IPS DF 19.7 (cell line): ENCODE measurements at regions not wholly inside any gene's neighbourhood (a gene's known extent, or its start where the extent isn't known, plus 50 kb on each side); places are given as distances from the start of the nearest gene placed in this dataset.
"Not testable (repeated sequence)": the region's sequence is repeated elsewhere in the genome, so short reads cannot be mapped to it uniquely, and the experiment has no call there.

Experiments
- DNase-seq: peaks from one replicate; pipeline ENCODE4 v3.0.0-alpha.2; 2013; ENCODE audit warnings: low read depth, low spot score

DNA sequence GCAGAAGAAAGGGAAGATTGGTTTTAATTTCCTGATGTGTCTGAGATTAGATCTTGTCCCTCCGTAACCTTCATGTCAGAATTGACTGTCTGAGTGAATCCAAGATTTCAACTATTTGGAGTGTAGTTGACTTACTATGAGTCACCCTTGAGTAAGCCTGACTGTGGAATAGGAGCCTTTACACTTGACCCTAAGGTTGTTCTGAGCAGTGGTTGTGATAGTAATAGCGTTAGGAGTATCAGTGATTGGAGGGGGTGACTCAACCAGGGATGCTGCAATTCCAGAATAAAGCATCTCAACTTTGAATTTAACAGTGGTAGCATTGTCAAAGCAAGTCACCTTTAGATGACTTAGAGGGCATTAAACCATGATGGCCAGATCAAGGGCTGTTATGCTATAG is 979.5 kb upstream of the FAM98A start:
- no peak for DNase-seq

DNA sequence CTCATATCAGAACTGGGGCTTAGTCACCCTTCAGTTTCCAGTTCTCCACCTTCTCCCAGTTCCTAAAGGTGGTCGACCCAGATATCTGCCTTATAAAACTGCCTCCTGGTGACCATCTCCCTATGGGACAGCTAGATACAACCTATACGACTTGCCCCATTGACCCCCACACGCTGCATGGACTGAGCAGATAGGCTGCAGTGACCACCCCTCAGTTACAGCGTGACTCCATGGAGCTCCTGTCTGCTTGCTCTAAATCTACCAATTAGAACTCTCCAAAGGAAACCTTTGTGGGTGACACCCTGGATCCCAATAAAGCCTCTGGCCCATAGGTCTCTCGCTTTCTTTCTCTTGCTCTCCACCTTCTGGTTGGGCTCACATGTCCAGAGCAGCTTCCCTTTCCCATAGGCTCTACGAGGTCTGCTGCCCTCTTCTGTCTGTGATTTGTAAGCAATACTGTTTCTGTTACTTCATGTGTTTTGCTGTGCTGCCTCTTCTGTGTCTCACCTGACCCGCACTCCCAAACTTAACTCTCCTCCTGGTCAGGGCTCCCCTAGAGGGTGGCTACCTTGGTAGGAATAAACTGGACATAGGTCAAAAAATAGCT is 971.3 kb upstream of the FAM98A start:
- DNase-seq: peak; percentile 35

DNA sequence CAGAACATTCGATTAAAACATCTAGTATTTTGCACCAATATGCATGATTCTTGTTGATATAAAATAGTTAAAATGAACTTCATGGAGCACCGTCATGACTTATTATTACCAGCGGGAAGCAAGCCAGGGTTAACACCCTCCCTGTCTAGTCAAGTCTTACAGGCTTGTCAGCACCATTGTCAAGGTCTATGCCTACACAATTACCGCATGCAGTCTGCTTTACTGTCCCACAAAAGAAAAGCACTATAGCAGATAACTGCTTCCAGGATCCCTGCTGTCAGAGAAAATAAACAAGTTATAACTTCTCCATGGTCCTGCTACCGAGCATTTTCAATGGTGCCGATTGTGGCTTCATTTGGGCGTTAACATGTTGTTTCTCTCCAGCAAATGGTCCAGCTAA is 968.0 kb upstream of the FAM98A start:
- no peak for DNase-seq

DNA sequence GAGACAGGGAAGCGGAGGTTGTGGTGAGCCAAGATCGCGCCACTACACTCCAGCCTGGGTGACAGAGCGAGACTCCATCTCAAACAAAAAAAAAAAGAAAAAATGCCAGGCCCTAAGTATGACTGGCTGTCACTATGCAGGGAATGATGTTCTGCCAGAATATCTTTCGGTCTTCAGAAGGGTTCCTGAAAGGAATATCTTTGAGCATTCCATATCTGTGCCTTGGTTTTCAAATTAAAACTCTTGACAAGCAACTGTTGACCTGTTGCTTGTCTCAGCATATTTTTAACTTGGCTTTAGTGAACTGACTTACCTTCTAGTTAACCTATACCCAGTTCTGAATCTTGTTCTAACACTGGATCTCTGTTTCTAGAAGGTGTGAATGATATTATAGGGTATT is 953.2 kb upstream of the FAM98A start:
- no peak for DNase-seq

DNA sequence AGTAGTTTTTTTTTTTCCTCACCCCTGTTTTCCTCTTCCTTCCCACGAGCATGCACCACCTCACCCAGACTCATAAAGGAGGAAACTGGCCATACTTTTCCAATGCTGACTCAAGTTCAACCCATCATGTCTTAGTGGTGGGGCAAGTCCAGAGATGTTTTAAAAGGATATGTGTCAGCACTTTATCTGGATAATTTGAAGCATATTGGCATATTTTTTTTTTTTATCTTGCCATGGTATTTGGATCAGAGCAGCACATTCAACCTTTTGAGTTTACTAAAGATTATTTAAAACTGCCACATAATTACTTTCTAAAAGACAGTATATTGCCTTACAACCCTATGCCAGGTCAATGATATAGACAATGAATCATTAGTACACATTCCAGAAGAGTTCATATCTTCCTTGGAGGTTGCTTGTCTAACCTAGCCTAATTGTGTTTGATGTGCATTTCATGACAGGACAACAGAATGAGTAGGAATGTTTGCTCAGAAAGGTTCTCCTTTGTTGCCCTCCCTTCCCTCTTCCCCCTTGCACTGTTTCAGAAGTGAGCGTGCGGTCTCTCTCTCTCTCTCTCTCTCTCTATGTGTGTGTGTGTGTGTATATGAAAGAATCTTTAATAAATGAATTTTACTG is 950.7 kb upstream of the FAM98A start:
- no peak for DNase-seq

DNA sequence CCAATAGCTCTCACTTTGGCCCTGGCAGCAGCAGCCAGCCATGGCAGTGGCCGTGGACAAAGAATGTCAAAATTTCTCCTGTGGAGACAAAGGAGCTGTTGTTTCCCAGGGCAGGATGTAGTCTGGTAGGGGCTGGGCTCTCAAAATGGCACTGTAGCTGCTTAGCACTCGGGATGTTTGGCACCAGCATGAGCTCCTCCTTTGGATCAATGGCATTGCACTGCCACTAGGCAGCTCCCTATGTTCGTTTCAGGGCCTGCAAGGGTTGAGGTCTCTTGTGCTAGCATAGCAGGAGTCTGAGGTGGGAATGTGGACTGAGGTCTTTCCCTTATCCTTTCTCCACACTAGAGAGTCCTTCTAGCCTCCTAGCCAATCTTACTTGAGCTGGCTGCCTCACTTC is 948.8 kb upstream of the FAM98A start:
- no peak for DNase-seq

DNA sequence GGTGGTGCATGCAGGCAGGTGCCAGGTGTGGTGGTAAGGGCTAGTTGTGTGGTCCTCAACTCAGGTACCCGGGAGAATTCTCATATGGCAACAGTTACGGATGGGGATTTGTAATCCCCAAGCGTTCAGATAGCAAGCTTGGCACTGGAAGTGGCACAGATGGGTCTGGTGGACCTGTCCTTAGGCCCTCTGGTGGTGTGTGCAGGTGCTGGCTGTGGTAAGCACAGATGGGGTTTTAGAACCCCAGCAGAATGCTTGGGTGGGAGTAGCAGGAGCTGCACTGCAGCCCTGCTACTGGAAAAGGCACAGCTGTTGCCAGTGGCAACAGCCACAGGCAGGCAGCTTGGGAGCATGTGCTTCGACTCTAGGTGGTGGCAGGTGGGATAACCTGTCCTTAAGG is 948.2 kb upstream of the FAM98A start:
- DNase-seq: no peak

DNA sequence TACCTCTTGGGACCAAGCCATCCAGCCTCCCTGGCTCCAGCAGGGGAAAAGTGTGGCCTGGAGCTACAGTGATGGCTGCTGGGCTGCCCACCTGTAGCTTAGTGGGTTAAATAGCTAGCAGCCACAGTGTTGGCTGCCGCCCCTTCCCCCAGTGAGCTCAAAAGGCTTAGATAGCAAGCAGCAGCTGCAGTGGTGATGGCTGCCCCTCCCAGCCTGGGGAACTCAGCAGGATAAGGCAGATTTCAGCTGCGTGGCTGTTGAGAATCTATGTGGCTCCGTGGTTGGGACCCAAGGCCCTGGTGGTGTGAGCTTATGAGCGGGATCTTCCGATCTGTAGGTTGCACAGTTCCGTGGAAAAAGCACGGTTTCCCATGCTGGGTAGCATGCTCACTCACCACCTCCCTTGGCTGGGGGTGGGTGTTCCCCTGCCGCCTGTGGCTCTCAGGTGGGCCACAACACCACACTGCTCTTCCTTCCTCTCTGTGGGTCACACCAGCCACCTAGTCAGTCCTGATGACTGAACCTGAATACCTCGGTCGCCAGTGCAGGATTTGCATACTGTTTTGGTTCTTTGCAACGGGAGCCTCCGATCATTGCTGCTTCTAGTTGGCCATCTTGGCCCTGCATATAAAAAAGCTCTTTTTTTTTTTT is 946.5 kb upstream of the FAM98A start:
- DNase-seq: no peak

DNA sequence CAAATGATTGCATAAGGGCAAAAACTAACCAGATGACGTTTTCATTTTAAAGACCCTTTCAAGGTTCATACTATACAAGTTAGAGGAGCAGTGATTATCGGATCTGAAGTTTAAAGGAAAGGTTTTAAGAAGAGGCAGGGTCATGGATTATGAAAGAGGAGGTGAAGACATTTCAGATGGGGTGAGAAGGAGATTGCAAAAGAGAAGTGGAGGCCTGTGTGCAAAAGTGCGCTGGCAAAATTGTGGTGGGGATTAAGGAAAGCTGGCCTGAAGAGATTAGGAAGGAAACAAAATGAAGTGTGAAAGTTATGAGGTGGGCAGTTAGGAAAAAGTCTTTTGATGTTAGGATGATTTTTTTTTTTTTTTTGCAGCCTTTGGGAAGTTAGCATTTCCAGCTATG is 935.7 kb upstream of the FAM98A start:
- DNase-seq: no peak

DNA sequence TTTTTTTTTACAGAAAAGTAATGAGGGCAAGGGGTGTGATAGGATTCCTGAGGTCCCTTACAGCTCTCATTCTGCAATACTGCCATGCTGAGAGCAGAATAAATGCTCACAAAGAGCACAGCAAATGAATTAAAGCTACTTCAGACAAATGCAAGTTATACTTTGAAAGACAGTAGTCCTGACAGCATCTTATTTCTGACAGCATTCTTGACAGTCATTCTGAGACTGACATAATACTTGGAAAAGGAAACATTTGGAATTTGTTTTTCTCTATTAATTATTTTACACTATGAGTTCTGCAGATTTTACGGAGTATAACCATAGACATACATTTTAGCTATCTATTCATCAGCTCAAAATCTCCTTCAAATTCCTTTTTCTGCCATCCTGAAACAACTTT is 935.2 kb upstream of the FAM98A start:
- no peak for DNase-seq

DNA sequence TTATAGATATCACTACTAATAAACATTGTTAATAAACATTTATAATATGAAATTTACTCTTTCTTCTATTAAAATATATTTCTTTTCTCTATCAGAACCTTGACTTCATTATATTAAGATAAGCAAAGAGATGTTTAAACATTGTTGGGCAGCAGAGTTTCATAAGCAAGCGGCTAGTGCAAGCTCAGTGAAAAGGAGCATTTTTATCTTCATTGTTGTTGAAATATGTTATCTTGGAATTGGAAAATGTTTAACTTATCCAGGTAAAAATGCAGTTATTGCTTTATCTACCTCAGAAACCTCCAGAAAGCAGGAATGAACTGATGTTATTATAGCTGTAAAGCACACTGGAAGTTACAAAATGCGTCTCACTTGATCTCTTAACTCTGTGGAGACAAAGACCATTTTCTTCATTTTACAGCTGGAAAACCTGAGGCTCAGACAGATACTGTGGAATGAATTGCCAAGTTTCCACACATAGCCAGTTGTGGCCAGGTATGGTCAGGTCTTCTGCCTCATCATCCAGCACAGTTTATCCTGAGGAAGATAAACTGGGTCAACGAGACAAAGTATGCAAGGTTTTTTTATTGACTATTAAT is 934.6 kb upstream of the FAM98A start:
- no peak for DNase-seq

DNA sequence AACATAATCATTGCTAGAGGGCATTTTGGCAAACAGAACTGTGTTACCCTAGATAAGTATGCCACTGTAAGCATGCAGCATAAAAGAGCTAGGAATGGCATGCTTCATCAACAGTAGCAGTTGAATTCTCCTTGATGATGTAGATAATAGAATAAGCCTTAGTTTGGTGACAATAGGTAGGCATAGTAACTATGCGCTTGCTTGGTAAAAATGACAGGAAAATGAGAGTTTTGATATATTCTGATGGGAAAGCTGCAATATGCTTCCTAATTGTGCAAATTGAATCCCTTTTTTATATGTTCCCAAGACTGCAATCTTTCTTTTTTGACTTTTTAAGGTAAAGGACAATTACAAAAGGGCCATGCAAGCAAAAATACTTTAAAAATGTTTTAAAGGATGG is 930.9 kb upstream of the FAM98A start:
- DNase-seq: no peak

DNA sequence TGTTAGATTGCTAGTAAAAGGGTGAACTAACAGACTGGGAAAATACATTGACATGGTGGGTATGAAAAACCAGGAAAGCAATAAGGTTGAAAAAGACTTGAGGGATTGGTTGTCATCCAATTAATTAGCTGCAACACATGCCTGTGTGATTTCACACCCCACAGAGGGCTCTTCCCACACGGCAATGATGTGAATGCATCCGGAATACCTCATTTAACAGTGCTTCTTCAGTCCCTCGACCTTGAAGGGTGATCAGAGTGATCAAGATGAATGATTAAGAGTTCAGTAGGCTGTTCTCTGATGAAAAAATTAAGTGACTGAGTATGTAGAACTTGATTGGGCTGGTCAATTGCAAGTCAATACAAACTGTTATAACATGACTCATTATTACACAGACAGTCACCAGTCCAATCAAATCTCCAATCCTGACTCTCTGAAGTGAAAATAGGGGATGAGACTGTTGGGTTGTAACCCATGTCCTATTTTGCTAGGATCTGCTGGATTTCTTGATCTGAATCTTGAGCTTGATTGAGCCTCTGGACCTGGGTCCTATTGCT is 924.9 kb upstream of the FAM98A start:
- no peak for DNase-seq

DNA sequence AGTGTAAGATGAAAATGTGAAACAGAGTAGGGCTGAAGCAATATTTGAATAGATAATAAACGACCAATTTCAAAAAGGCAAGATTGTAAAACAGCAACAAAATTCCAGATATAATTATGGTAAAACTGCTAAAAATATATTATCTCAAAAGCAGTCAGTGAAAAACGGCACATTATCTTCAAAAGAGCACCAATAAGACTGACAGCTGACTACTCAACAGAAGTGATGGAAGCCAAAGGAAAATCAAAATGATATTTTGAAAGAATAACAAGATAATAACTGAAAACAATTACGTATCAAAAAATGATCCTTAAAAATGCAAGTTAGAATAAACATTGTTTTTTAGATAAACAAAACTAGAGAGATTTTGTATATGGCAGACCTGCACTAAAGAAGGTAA is 920.6 kb upstream of the FAM98A start:
- DNase-seq: no peak

DNA sequence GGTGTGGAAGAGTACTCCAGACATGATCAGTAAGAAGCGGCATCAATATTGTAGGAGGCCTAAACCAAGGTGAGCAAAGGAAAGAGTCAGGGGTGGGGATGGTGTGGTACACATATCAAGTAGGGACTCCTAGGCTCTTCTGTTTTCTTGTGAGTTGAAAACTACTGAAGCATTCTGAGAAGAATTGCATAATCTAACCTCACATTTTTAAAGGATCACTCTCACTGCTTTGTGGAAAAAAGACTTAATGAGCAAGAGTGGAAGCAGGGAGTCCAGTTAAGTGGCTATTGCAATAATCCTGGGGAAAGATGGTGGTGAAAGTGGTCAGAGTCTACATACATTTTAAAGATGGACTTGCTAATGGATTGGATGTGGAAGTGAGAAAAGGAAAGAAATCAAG is 899.5 kb upstream of the FAM98A start:
- DNase-seq: no peak

DNA sequence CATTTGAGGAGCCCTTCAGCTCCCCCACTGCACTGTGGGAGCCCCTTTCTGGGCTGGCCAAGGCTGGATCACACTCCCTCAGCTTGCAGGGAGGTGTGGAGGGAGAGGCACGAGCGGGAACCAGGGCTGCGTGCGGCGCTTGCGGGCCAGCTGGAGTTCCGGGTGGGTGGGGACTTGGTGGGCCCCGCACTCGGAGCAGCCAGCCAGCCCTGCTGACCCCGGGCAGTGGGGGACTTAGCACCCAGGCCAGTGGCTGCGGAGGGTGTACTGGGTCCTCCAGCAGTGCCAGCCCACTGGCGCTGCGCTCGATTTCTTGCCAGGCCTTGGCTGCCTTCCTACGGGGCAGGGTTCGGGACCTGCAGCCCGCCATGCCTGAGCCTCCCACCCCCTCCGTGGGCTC is 895.1 kb upstream of the FAM98A start:
- DNase-seq: not testable (repeated sequence)

DNA sequence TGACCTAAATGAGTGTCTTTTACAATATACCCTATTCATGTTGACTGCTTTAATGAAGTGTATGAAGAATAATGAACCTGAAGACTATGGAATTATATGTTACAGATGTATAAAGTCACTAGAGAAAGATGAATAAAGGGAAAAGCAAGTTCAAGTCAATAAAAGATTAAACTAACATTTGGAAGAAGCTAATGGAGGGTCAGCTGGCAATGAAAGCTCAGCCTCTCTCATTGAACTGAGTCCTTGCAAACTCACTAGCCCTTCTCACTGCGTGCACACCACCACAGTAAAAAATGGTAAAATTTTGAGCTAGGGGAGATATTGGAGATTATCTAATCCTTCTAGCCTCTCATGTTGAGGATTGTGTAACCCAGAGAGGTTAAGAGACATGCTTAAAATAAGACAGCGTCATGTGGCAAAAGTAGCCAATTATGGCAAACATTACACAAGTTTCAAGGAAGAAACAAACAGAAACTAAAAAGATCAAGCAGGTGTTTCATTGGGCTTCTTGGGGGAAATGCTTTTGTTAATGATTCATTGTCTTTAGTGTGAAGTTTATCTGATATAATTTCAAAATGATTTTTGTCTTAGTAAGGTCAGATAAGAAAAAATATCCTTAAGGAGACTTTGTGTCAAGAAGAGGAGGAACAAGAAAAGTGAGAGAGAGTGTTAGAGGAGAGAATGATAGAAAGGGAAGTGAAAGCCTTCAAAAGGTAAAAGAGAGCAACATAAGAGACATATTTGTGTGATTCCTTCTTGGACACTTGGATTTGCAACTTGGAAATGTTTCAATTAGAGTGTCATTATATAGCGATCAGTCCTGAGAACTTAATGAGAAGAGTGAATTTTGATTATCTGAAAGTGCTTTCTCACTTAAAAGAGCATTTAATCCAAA is 893.7 kb upstream of the FAM98A start:
- DNase-seq: no peak

DNA sequence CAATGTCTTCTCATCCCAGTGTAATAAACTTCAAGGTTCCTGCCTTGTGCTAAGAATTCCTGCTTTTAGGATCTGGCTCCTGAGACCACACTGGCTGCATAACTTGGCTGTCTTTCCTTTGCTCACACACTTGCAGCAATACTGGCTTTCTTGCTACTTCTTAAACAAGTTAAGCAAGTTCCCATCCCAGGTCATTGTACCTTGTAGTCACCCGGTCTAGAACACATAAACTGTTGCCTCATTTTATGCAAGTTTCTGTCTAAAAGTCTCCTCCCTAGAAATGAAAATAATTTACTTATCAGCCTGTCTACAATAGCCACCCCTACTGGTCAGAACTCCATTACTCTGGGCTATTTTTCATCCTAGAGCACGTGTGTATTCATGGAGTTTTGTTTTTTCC is 887.9 kb upstream of the FAM98A start:
- no peak for DNase-seq

DNA sequence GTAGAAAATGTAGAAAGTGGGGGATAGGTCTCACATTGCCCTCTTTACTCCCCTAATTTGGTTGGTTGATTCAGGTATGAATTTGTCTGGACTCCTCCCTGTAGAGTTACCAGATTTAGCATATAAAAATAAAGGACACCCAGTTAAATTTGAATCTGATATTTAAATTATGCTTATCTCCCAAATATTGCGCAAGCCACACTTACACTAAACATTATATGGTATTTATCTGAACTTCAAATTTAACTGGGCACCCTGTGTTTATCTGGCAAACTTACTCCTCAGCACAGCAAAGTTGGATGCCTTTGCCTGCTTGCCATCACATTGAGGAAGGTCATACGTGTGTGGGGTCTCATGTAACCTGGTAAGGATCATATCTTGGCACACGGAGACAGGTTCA is 882.4 kb upstream of the FAM98A start:
- no peak for DNase-seq

DNA sequence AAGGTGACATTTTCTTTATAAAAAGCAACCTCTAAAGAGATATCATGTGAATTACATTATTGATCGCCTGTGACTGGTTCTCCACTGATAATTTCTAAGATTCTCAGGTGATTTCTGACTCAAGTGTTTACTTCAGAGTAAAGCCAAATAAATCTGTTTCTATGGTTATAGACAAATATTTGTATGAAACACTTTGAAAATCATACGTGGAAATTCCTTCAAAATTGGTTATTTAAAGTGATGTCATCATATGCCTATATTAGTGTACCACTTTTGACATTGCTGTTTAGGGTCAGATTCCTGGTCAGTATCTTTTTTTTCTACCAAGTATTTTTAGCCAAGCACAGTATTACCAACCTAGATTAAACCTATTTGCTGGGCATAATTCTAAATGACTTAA is 881.3 kb upstream of the FAM98A start:
- no peak for DNase-seq

DNA sequence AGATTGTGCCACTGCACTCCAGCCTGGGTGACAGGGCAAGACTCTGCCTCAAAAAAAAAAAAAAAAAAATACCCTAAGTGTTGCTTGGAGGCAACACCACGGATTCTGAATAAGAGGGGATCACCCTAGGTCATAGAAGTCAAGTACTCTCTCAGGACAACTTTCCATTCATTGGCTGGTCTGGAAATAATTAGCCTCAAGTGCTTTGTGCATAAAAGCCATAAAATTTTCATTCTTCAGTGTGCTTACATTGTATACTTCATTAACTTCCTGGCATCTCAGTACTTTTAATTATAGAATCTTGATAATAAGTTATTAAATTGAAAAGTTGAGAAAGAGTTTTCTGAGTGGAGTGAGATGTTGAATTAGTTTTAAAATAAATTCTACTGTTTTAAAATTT is 876.1 kb upstream of the FAM98A start:
- DNase-seq: no peak

DNA sequence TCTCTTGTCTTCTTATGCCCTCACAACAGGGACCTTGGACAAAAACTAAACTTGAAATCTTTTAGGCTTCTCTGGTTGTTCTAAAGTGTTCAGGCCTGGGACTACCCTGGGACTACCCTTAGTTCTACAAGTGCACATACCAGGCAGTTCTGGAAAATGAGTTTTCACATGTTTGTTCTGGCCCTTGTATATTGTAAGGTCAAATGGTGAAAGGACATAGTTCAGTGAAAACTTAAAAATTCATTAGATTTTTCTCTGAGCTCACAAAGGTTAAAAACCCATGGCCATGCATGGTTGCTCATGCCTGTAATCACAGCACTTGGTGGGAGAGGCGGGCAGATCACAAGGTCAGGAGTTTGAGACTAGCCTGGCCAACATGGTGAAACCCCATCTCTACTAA is 875.5 kb upstream of the FAM98A start:
- DNase-seq: no peak
